LNCAP (cell line): ENCODE measurements at regions not wholly inside any gene's neighbourhood (a gene's known extent, or its start where the extent isn't known, plus 50 kb on each side); places are given as distances from the start of the nearest gene placed in this dataset.

ENCODE experiments used
- CTCF ChIP-seq: fragments of 450-650 bp; IDR thresholded peaks from 2 replicates; pipeline ENCODE4 v1.5.1; 2017; ENCODE audit warnings: mild to moderate bottlenecking

- TF ChIP-seq CTCF, result no peak
Measured at GRCh38 chr5:133825631-133826289, 142.7 kb downstream of the C5orf15 start.

GRCh38 chr5:133824661-133825254 is 143.7 kb downstream of the C5orf15 start:
- TF ChIP-seq CTCF, result no peak

- no peak for TF ChIP-seq CTCF
Measured at GRCh38 chr5:133821889-133822288, 146.5 kb downstream of the C5orf15 start.

- no peak for TF ChIP-seq CTCF
Measured at GRCh38 chr5:133821311-133821741, 147.1 kb downstream of the C5orf15 start.

- TF ChIP-seq CTCF, result no peak
Measured at GRCh38 chr5:133820507-133820906, 147.9 kb downstream of the C5orf15 start.

GRCh38 chr5:133819977-133820471 is 148.4 kb downstream of the C5orf15 start:
- no peak for TF ChIP-seq CTCF

- no peak for TF ChIP-seq CTCF
Measured at GRCh38 chr5:133818869-133819600, 149.4 kb downstream of the C5orf15 start.
